Fibroblast of the aortic adventitia (primary cell): ENCODE measurements at regions not wholly inside any gene's neighbourhood (a gene's known extent, or its start where the extent isn't known, plus 50 kb on each side); places are given as distances from the start of the nearest gene placed in this dataset.

ENCODE experiments used
- DNase-seq: peaks from one replicate; pipeline ENCODE4 v3.0.0-alpha.2; 2010; ENCODE audit warnings: low read depth
- H3K4me3 ChIP-seq: 2 replicates; pipeline ENCODE4 v1.5.1; 2011; ENCODE audit warnings: low read depth, mild to moderate bottlenecking, control low read depth, low read length, moderate library complexity
- CTCF ChIP-seq: IDR thresholded peaks from 2 replicates; pipeline ENCODE4 v1.5.1; 2011; ENCODE audit warnings: mild to moderate bottlenecking, low read length, control low read depth, inconsistent platforms; ENCODE audit not compliant: insufficient read depth

- no peak for TF ChIP-seq CTCF
- H3K4me3 ChIP-seq: no peak overlapping the region
- DNase-seq: no peak
Observed at GRCh38 chr14:98634043-98634820, 637.8 kb downstream of the BCL11B start.

GRCh38 chr14:98638366-98638765 lies 633.6 kb downstream of the BCL11B start:
- no peak overlapping the region for H3K4me3 ChIP-seq
- no peak for TF ChIP-seq CTCF
- DNase-seq: no peak

- H3K4me3 ChIP-seq: no peak overlapping the region
- DNase-seq: no peak
- TF ChIP-seq CTCF: no peak
Observed at GRCh38 chr14:98647754-98648153, 624.2 kb downstream of the BCL11B start.

- no peak overlapping the region for H3K4me3 ChIP-seq
- no peak for TF ChIP-seq CTCF
- DNase-seq: no peak
Observed at GRCh38 chr14:98651037-98651436, 621.0 kb downstream of the BCL11B start.

- TF ChIP-seq CTCF: no peak
- no peak overlapping the region for H3K4me3 ChIP-seq
- no peak for DNase-seq
Observed at GRCh38 chr14:98665007-98665406, 607.0 kb downstream of the BCL11B start.

DNA sequence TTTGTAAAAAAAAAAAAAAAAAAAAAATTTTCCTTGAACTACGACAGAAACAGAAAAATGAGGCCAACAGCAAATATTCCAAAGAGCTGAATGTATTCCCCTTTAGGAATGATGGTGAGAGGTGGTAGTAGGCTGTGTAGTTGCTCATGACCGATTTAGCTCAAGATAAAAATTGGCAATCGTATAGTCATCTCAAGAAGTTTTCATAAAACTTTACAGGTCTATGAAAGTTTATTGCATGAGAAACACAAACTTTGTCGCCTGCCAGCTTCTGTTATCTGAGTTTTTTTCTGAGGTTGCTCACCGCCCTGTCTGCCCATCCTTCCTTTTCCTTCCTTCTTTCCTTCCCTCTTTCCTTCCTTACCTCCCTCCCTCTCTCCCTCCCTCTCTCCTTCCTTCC lies 605.5 kb downstream of the BCL11B start:
- TF ChIP-seq CTCF: no peak
- no peak overlapping the region for H3K4me3 ChIP-seq
- DNase-seq: no peak

GRCh38 chr14:98682033-98682432 lies 590.0 kb downstream of the BCL11B start:
- no peak for TF ChIP-seq CTCF
- H3K4me3 ChIP-seq: no peak overlapping the region
- DNase-seq: no peak
